KMS-11 (cell line): ENCODE measurements at regions not wholly inside any gene's neighbourhood (a gene's known extent, or its start where the extent isn't known, plus 50 kb on each side); places are given as distances from the start of the nearest gene placed in this dataset.

Experiments used
- H2AFZ ChIP-seq: fragments of 200-600 bp; sonication (generic); 2 replicates; pipeline ENCODE4 v1.6.1; 2016; ENCODE audit warnings: antibody characterized with exemption, mixed run types, low read depth
- H3K27ac ChIP-seq: fragments of 200-600 bp; sonication (generic); 2 replicates; pipeline ENCODE4 v1.6.1; 2016; ENCODE audit warnings: mild to moderate bottlenecking, mixed run types
- H3K27me3 ChIP-seq: fragments of 200-600 bp; sonication (generic); 2 replicates; pipeline ENCODE4 v1.6.1; 2017; ENCODE audit warnings: mild to moderate bottlenecking, low read depth, mixed run types, moderate library complexity; ENCODE audit not compliant: insufficient read depth
- H3K36me3 ChIP-seq: fragments of 200-600 bp; sonication (generic); 2 replicates; pipeline ENCODE4 v1.6.1; 2017; ENCODE audit warnings: mild to moderate bottlenecking, mixed run types; ENCODE audit not compliant: insufficient read depth
- H3K4me1 ChIP-seq: fragments of 200-600 bp; sonication (generic); 2 replicates; pipeline ENCODE4 v1.6.1; 2016; ENCODE audit warnings: mild to moderate bottlenecking, low read depth, mixed run types; ENCODE audit not compliant: poor library complexity, severe bottlenecking
- H3K4me2 ChIP-seq: fragments of 200-600 bp; sonication (generic); 2 replicates; pipeline ENCODE4 v1.7.0; 2016; ENCODE audit warnings: mild to moderate bottlenecking, mixed run types
- H3K4me3 ChIP-seq: fragments of 200-600 bp; sonication (generic); IDR thresholded peaks from 2 replicates; pipeline ENCODE4 v1.6.1; 2017; ENCODE audit warnings: low read depth, low read length, mixed read lengths; ENCODE audit not compliant: insufficient read depth
- H3K79me2 ChIP-seq: fragments of 200-600 bp; sonication (generic); 2 replicates; pipeline ENCODE4 v1.6.1; 2016; ENCODE audit warnings: low read depth, mixed run types; ENCODE audit not compliant: insufficient read depth
- H3K9ac ChIP-seq: fragments of 200-600 bp; sonication (generic); 2 replicates; pipeline ENCODE4 v1.6.1; 2016; ENCODE audit warnings: mild to moderate bottlenecking, mixed run types
- H4K20me1 ChIP-seq: fragments of 200-600 bp; sonication (generic); 2 replicates; pipeline ENCODE4 v1.6.1; 2016; ENCODE audit warnings: mild to moderate bottlenecking, mixed run types; ENCODE audit not compliant: insufficient read depth
- CTCF ChIP-seq: fragments of 200-600 bp; sonication (generic); conservative IDR thresholded peaks from 2 replicates; pipeline ENCODE4 v1.6.1; 2017; ENCODE audit warnings: low read depth, mild to moderate bottlenecking, antibody characterized with exemption, low read length, moderate library complexity, mixed read lengths

DNA sequence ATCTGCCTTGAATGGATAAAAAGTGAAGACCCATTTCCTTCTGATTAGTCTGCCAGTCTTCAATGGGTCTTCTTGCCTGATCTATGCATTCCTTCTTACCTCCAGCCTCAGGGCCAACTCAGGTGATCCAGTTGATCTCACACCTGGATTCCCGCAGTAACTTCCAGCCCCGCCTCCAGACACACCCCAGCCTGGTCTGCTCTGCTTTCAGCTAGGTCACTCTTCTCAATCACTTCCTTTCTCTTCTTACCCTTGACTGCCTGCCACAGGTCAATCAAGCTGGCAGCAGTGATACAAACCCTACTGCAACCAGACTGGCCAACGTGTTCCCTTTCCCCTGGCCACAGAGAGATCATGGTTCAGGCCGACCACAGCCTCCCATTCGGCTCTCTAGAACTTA lies 263.6 kb downstream of the ZNF516 start:
- Histone ChIP-seq H3K27me3 (no peaks in the 10 kb centered on the region), H3K79me2 (no peaks in the 10 kb centered on the region), H3K4me2 (no peak overlapping the region), H3K4me1 (no peaks in the 10 kb centered on the region), H3K36me3 (no peaks in the 10 kb centered on the region), H2AFZ (no peak overlapping the region), H3K4me3 (no peak overlapping the region), H3K27ac (no peak overlapping the region), H4K20me1 (no peaks in the 10 kb centered on the region), H3K9ac (no peak overlapping the region)
- TF ChIP-seq CTCF, result no peak

DNA sequence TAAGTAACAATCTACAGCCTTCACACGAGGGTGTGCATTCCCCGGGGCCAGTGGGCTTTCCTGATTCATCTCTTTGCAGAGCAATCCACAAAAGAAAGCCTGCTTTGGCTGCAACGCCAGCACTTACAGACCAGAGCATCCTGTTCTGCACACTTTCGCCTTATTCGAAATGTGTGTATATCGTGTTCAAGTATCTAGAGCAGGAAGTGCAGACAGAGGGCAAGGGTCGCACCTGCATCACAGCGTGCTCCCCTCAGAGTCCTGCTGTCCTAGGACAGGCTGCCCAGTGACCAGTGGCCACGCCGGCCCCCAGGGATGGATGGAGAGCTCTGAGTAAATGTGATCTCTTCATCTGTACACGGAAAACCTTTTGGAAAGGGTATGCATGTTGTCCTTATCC lies 264.3 kb downstream of the ZNF516 start:
- Histone ChIP-seq H3K4me1 (no peaks in the 10 kb centered on the region), H3K4me2 (no peak overlapping the region), H3K36me3 (no peaks in the 10 kb centered on the region), H2AFZ (no peak overlapping the region), H3K79me2 (no peaks in the 10 kb centered on the region), H4K20me1 (no peaks in the 10 kb centered on the region), H3K4me3 (no peak overlapping the region), H3K27ac (no peak overlapping the region), H3K9ac (no peak overlapping the region), H3K27me3 (no peaks in the 10 kb centered on the region)
- no peak for TF ChIP-seq CTCF

- no peaks in the 10 kb centered on the region for H3K4me1 ChIP-seq
- no peak overlapping the region for H3K4me2 ChIP-seq
- H3K27me3 ChIP-seq, result no peaks in the 10 kb centered on the region
- H4K20me1 ChIP-seq, result no peaks in the 10 kb centered on the region
- TF ChIP-seq CTCF, result no peak
- H3K4me3 ChIP-seq, result no peak overlapping the region
- no peaks in the 10 kb centered on the region for H3K79me2 ChIP-seq
- H2AFZ ChIP-seq, result no peak overlapping the region
- H3K27ac ChIP-seq, result no peak overlapping the region
- H3K36me3 ChIP-seq, result no peaks in the 10 kb centered on the region
- H3K9ac ChIP-seq, result no peak overlapping the region
Observed at GRCh38 chr18:76228716-76229115, 266.3 kb downstream of the ZNF516 start.

- no peak for TF ChIP-seq CTCF
- Histone ChIP-seq H2AFZ (no peak overlapping the region), H3K4me3 (no peak overlapping the region), H3K27ac (no peak overlapping the region), H3K27me3 (no peaks in the 10 kb centered on the region), H3K36me3 (no peaks in the 10 kb centered on the region), H4K20me1 (no peaks in the 10 kb centered on the region), H3K4me2 (no peak overlapping the region), H3K79me2 (no peaks in the 10 kb centered on the region), H3K4me1 (no peaks in the 10 kb centered on the region), H3K9ac (no peak overlapping the region)
Observed at GRCh38 chr18:76227759-76228158, 267.3 kb downstream of the ZNF516 start.

- H3K4me1 ChIP-seq, result no peaks in the 10 kb centered on the region
Observed at GRCh38 chr18:76223403-76223802, 271.6 kb downstream of the ZNF516 start.

More at GRCh38 chr18:76223403-76223802, 271.6 kb downstream of the ZNF516 start:
- H3K4me3 ChIP-seq, result no peak overlapping the region
- no peak for TF ChIP-seq CTCF
- no peak overlapping the region for H3K27ac ChIP-seq
- H3K4me2 ChIP-seq, result no peak overlapping the region
- no peaks in the 10 kb centered on the region for H3K36me3 ChIP-seq
- no peak overlapping the region for H2AFZ ChIP-seq
- no peaks in the 10 kb centered on the region for H3K79me2 ChIP-seq
- H4K20me1 ChIP-seq, result no peaks in the 10 kb centered on the region
- H3K27me3 ChIP-seq, result no peaks in the 10 kb centered on the region
- no peak overlapping the region for H3K9ac ChIP-seq
